H9 (cell line): ENCODE measurements at regions not wholly inside any gene's neighbourhood (a gene's known extent, or its start where the extent isn't known, plus 50 kb on each side); places are given as distances from the start of the nearest gene placed in this dataset.

Experiments used
- DNase-seq: peaks from one replicate; pipeline ENCODE4 v3.0.0-alpha.2; 2017
- H2AFZ ChIP-seq: one replicate; pipeline ENCODE4 v1.6.1; 2013; ENCODE audit warnings: mild to moderate bottlenecking, low read length, control low read depth, moderate library complexity
- H2AK5ac ChIP-seq: 2 replicates; pipeline ENCODE4 v1.6.1; 2013; ENCODE audit warnings: low read length, control low read depth, mixed read lengths; ENCODE audit not compliant: insufficient read length
- H2BK120ac ChIP-seq: one replicate; pipeline ENCODE4 v1.6.1; 2013; ENCODE audit warnings: low read depth, mild to moderate bottlenecking, low read length, control low read depth, inconsistent platforms; ENCODE audit not compliant: poor library complexity, severe bottlenecking
- H2BK12ac ChIP-seq: 2 replicates; pipeline ENCODE4 v1.6.1; 2013; ENCODE audit warnings: low read length, control low read depth, mixed read lengths, low read depth; ENCODE audit not compliant: insufficient read length
- H2BK15ac ChIP-seq: 2 replicates; pipeline ENCODE4 v1.6.1; 2013; ENCODE audit warnings: low read depth, low read length, control low read depth
- H2BK20ac ChIP-seq: one replicate; pipeline ENCODE4 v1.6.1; 2013; ENCODE audit warnings: low read depth, mild to moderate bottlenecking, low read length, control low read depth, inconsistent platforms; ENCODE audit not compliant: poor library complexity, severe bottlenecking
- H2BK5ac ChIP-seq: 2 replicates; pipeline ENCODE4 v1.6.1; 2013; ENCODE audit warnings: low read length, control low read depth, mixed read lengths; ENCODE audit not compliant: insufficient read length
- H3K14ac ChIP-seq: 2 replicates; pipeline ENCODE4 v1.6.1; 2013; ENCODE audit warnings: low read length, control low read depth; ENCODE audit not compliant: insufficient read depth
- H3K18ac ChIP-seq: 2 replicates; pipeline ENCODE4 v1.6.1; 2013; ENCODE audit warnings: low read depth, mild to moderate bottlenecking, mixed read lengths, low read length, control low read depth; ENCODE audit not compliant: insufficient read length
- H3K23ac ChIP-seq: 2 replicates; pipeline ENCODE4 v1.6.1; 2013; ENCODE audit warnings: low read length, control low read depth, mixed read lengths, low read depth; ENCODE audit not compliant: insufficient read length
- H3K23me2 ChIP-seq: 2 replicates; pipeline ENCODE4 v1.6.1; 2013; ENCODE audit warnings: low read depth, mild to moderate bottlenecking, mixed read lengths, low read length, control low read depth; ENCODE audit not compliant: insufficient read length, poor library complexity, severe bottlenecking
- H3K27ac ChIP-seq: 2 replicates; pipeline ENCODE4 v1.5.1; 2013; ENCODE audit warnings: low read length, control low read depth, mixed read lengths, low read depth; ENCODE audit not compliant: insufficient read length
- H3K27me3 ChIP-seq: 2 replicates; pipeline ENCODE4 v1.6.1; 2013; ENCODE audit warnings: low read length, control low read depth, inconsistent platforms; ENCODE audit not compliant: insufficient read depth
- H3K4ac ChIP-seq: 2 replicates; pipeline ENCODE4 v1.6.1; 2013; ENCODE audit warnings: low read depth, mild to moderate bottlenecking, control low read depth, inconsistent platforms, low read length, moderate library complexity
- H3K4me1 ChIP-seq: 2 replicates; pipeline ENCODE4 v1.6.1; 2013; ENCODE audit warnings: low read length, control low read depth, inconsistent platforms; ENCODE audit not compliant: insufficient read depth
- H3K4me2 ChIP-seq: 2 replicates; pipeline ENCODE4 v1.6.1; 2013; ENCODE audit warnings: low read length, control low read depth, mixed read lengths; ENCODE audit not compliant: insufficient read length, insufficient read depth
- H3K56ac ChIP-seq: 2 replicates; pipeline ENCODE4 v1.6.1; 2013; ENCODE audit warnings: low read depth, mild to moderate bottlenecking, mixed read lengths, low read length, control low read depth; ENCODE audit not compliant: insufficient read length
- H3K79me1 ChIP-seq: 2 replicates; pipeline ENCODE4 v1.6.1; 2013; ENCODE audit warnings: low read depth, mild to moderate bottlenecking, moderate library complexity, low read length, control low read depth, inconsistent platforms; ENCODE audit not compliant: insufficient read depth, poor library complexity, severe bottlenecking
- H3K79me2 ChIP-seq: 2 replicates; pipeline ENCODE4 v1.6.1; 2013; ENCODE audit warnings: low read length, control low read depth, inconsistent platforms; ENCODE audit not compliant: insufficient read depth
- H3K9ac ChIP-seq: 2 replicates; pipeline ENCODE4 v1.6.1; 2013; ENCODE audit warnings: low read length, control low read depth, mixed read lengths; ENCODE audit not compliant: insufficient read length; ENCODE audit errors: extremely low read depth
- H3K9me3 ChIP-seq: one replicate; pipeline ENCODE4 v1.6.1; 2013; ENCODE audit warnings: low read depth, low read length, inconsistent platforms; ENCODE audit not compliant: control insufficient read depth
- H3T11ph ChIP-seq: one replicate; pipeline ENCODE4 v1.6.1; 2013; ENCODE audit warnings: mild to moderate bottlenecking, low read length, control low read depth, inconsistent platforms
- H4K20me1 ChIP-seq: one replicate; pipeline ENCODE4 v1.6.1; 2013; ENCODE audit not compliant: control insufficient read depth, insufficient read length, insufficient read depth
- H4K5ac ChIP-seq: 2 replicates; pipeline ENCODE4 v1.6.1; 2013; ENCODE audit warnings: low read depth, mild to moderate bottlenecking, mixed read lengths, low read length, control low read depth; ENCODE audit not compliant: insufficient read length
- H4K8ac ChIP-seq: replicated peaks from 2 replicates; pipeline ENCODE4 v1.6.1; 2013; ENCODE audit warnings: low read length, control low read depth, mixed read lengths, low read depth; ENCODE audit not compliant: insufficient read length
- H4K91ac ChIP-seq: 2 replicates; pipeline ENCODE4 v1.6.1; 2013; ENCODE audit warnings: low read depth, mild to moderate bottlenecking, moderate library complexity, mixed read lengths, low read length, control low read depth; ENCODE audit not compliant: insufficient read length
- H3K27ac Mint-ChIP-seq, 3 experiments: 2 replicates in 2 of 3; 3 replicates in 1 of 3; pipeline ENCODE4 v1.8.0; 2020 to 2021; ENCODE audit warnings: mixed read lengths in 3 of 3, mild to moderate bottlenecking in 1 of 3, moderate library complexity in 1 of 3
- H3K27me3 Mint-ChIP-seq: 2 replicates; pipeline ENCODE4 v1.8.0; 2021; ENCODE audit warnings: low read depth, mild to moderate bottlenecking, moderate library complexity, mixed read lengths
- H3K36me3 Mint-ChIP-seq, 3 experiments: 2 replicates in 2 of 3; 3 replicates in 1 of 3; pipeline ENCODE4 v1.8.0; 2020 to 2021; ENCODE audit warnings: low read depth in 3 of 3, mixed read lengths in 3 of 3; ENCODE audit not compliant: insufficient read depth in 1 of 3
- H3K4me1 Mint-ChIP-seq, 2 experiments: 2 replicates each; pipeline ENCODE4 v1.8.0; 2020; ENCODE audit warnings: mixed read lengths in 2 of 2
- H3K4me3 Mint-ChIP-seq, 2 experiments: 2 replicates in 1 of 2; 3 replicates in 1 of 2; pipeline ENCODE4 v1.8.0; 2020 to 2021; ENCODE audit warnings: mild to moderate bottlenecking in 2 of 2, mixed read lengths in 2 of 2, moderate library complexity in 1 of 2
- H3K9me3 Mint-ChIP-seq, 2 experiments: 2 replicates in 1 of 2; 3 replicates in 1 of 2; pipeline ENCODE4 v1.8.0; 2020; ENCODE audit warnings: mild to moderate bottlenecking in 2 of 2, mixed read lengths in 2 of 2, moderate library complexity in 1 of 2
- WGBS: extraction: QIAGEN DNeasy Blood & Tissue Kit; methylation state at CpG from one replicate; pipeline ENCODE4 v1.1.7; 2013; ENCODE audit warnings: missing lambda C conversion rate, low lambda C conversion rate, mixed read lengths; ENCODE audit not compliant: insufficient read length; ENCODE audit errors: extremely low coverage; 5-methylcytosine and 5-hydroxymethylcytosine counted together
- TF ChIP-seq, protein P1 (sequence below): fragments of 200-600 bp; sonication (generic); conservative IDR thresholded peaks from 3 replicates; pipeline ENCODE4 v1.8.0; 2021; ENCODE audit warnings: antibody characterized with exemption, mild to moderate bottlenecking

DNA sequence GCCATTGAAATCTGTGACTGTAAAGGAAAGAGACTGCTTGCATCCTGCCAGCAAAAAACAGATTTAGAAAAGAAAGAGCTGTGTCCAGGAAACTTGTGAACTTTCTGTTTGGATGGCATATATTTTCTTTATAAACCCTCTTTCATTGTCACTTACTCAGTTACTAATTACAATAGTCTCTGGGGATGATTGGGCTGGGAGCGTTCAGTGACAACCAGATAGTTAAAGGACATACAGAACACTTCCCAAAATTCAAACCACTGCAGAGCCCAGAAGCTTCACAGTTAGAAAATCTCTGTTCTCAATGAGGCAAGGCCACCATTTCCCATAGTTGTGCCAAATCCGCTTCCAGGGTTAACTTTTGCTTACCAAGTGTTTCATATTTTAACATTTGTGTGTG, 98.6 kb upstream of the TAB2 start:
- no peak overlapping the region for H2AK5ac ChIP-seq

More for the DNA sequence above, 98.6 kb upstream of the TAB2 start:
- no peak for DNase-seq
- Histone ChIP-seq H3K14ac (no peak overlapping the region), H3K79me2 (no peaks in the 10 kb centered on the region), H3T11ph (no peak overlapping the region), H2BK5ac (no peak overlapping the region), H2BK20ac (no peak overlapping the region), H3K9me3 (no peaks in the 10 kb centered on the region), H2BK15ac (no peak overlapping the region), H3K23me2 (no peaks in the 10 kb centered on the region), H3K4me2 (no peak overlapping the region), H2BK120ac (no peak overlapping the region), H3K27ac (no peak overlapping the region), H3K23ac (no peak overlapping the region), H3K9ac (no peak overlapping the region), H3K18ac (no peak overlapping the region), H3K79me1 (no peaks in the 10 kb centered on the region), H4K20me1 (no peaks in the 10 kb centered on the region), H3K4ac (no peak overlapping the region), H2AFZ (no peak overlapping the region), H2BK12ac (no peak overlapping the region), H3K56ac (no peak overlapping the region), H3K4me1 (peaks cover 4% of the 10 kb centered on the region), H4K5ac (no peak overlapping the region), H4K8ac (no peak overlapping the region), H3K27me3 (no peaks in the 10 kb centered on the region), H4K91ac (no peak overlapping the region)
- no peak overlapping the region for H3K4me3 Mint-ChIP-seq
- H3K27ac Mint-ChIP-seq, result no peak overlapping the region
- H3K36me3 Mint-ChIP-seq, result no peaks in the 10 kb centered on the region
- H3K9me3 Mint-ChIP-seq, result no peaks in the 10 kb centered on the region
- H3K4me1 Mint-ChIP-seq, result peaks cover 22 to 27% of the 10 kb centered on the region in 2 experiments
- H3K27me3 Mint-ChIP-seq, result no peaks in the 10 kb centered on the region; the same call in 1 of the 2 replicates
- TF ChIP-seq, protein P1, sequence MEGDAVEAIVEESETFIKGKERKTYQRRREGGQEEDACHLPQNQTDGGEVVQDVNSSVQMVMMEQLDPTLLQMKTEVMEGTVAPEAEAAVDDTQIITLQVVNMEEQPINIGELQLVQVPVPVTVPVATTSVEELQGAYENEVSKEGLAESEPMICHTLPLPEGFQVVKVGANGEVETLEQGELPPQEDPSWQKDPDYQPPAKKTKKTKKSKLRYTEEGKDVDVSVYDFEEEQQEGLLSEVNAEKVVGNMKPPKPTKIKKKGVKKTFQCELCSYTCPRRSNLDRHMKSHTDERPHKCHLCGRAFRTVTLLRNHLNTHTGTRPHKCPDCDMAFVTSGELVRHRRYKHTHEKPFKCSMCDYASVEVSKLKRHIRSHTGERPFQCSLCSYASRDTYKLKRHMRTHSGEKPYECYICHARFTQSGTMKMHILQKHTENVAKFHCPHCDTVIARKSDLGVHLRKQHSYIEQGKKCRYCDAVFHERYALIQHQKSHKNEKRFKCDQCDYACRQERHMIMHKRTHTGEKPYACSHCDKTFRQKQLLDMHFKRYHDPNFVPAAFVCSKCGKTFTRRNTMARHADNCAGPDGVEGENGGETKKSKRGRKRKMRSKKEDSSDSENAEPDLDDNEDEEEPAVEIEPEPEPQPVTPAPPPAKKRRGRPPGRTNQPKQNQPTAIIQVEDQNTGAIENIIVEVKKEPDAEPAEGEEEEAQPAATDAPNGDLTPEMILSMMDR, result no peak
- no CpG with 5 or more reads among the region's 2 CpGs for WGBS
